ENCODE measurements at regions not wholly inside any gene's neighbourhood (a gene's known extent, or its start where the extent isn't known, plus 50 kb on each side); places are given as distances from the start of the nearest gene placed in this dataset.

GRCh38 chr1:219316066-219316465 lies 142.4 kb downstream of the LYPLAL1 start:
- Histone ChIP-seq H3K27ac (ENCODE audit: low read length) (no peak overlapping the region), H2AFZ (ENCODE audit: low read length) (no peak overlapping the region), H3K4me1 (ENCODE audit: insufficient read depth, low read length) (peaks cover 19% of the 10 kb centered on the region), H3K36me3 (ENCODE audit: low read depth, low read length) (peaks cover 7% of the 10 kb centered on the region; the same call in 1 of the 2 replicates), H3K9me3 (ENCODE audit: low read length) (peaks cover 12% of the 10 kb centered on the region), H4K20me1 (ENCODE audit: low read length) (no peaks in the 10 kb centered on the region), H3K4me3 (ENCODE audit: low read length) (no peak overlapping the region), H3K79me2 (ENCODE audit: low read length) (no peaks in the 10 kb centered on the region), H3F3A (ENCODE audit: low read length, unreplicated experiment) (no peaks in the 10 kb centered on the region), H3K27me3 (ENCODE audit: low read length) (no peaks in the 10 kb centered on the region), H3K9me2 (replicated peaks; ENCODE audit: low read length) (no peaks in the 10 kb centered on the region), H3K4me2 (ENCODE audit: low read length) (no peak overlapping the region), H3K9ac (ENCODE audit: low read length) (no peak overlapping the region)
- ChIA-PET POLR2A (ENCODE audit: unreplicated experiment) (no interaction called here), CTCF (no interaction called here)
- DNase-seq (no peak), ATAC-seq (no peak)
- intact Hi-C loops (cut with micrococcal nuclease): loop anchor here (5.0 to 10.0 kb wide), 4 partner anchors 224 to 969 kb away; partner anchors contain the start of gene TGFB2
- BruUV-seq (replicated peaks): no TSS peak
- no peak for TF ChIP-seq EZH2phosphoT487 (IDR thresholded peaks at IDR 0.05; ENCODE audit: borderline replicate concordance, low read length)
- TF ChIP-seq EZH2 (IDR thresholded peaks at IDR 0.05; ENCODE audit: low read length, unreplicated experiment): no peak
- TF ChIP-seq CTCF (conservative IDR thresholded peaks at IDR 0.05; ENCODE audit: low read depth, low read length): no peak

GRCh38 chr1:219313961-219314360 lies 140.3 kb downstream of the LYPLAL1 start:
- POLR2A ChIA-PET (ENCODE audit: unreplicated experiment): no interaction called here
- H3K36me3 ChIP-seq (ENCODE audit: low read depth, low read length): peaks cover 7% of the 10 kb centered on the region; the same call in 1 of the 2 replicates
- no peak overlapping the region for H3K9ac ChIP-seq (ENCODE audit: low read length)
- peaks cover 27% of the 10 kb centered on the region for H3K4me1 ChIP-seq (ENCODE audit: insufficient read depth, low read length)
- no peaks in the 10 kb centered on the region for H3K9me2 ChIP-seq (replicated peaks; ENCODE audit: low read length)
- CTCF ChIA-PET: no interaction called here
- no peak overlapping the region for H3K4me3 ChIP-seq (ENCODE audit: low read length)
- H3K79me2 ChIP-seq (ENCODE audit: low read length): no peaks in the 10 kb centered on the region
- BruUV-seq (replicated peaks): no TSS peak
- no peak overlapping the region for H3K4me2 ChIP-seq (ENCODE audit: low read length)
- no peaks in the 10 kb centered on the region for H3K27me3 ChIP-seq (ENCODE audit: low read length)
- H4K20me1 ChIP-seq (ENCODE audit: low read length): no peaks in the 10 kb centered on the region
- ATAC-seq: no peak
- intact Hi-C loops (cut with micrococcal nuclease): loop anchor here (1.0 to 10.0 kb wide), 4 partner anchors 10 to 249 kb away; no protein-coding TSS in a partner anchor
- peak overlapping the region; percentile 59 for H3K27ac ChIP-seq (ENCODE audit: low read length)
- no peak for DNase-seq
- H3K9me3 ChIP-seq (ENCODE audit: low read length): peaks cover 12% of the 10 kb centered on the region
- no peak overlapping the region for H2AFZ ChIP-seq (ENCODE audit: low read length)
- H3F3A ChIP-seq (ENCODE audit: low read length, unreplicated experiment): no peaks in the 10 kb centered on the region
- TF ChIP-seq EZH2phosphoT487 (IDR thresholded peaks at IDR 0.05; ENCODE audit: borderline replicate concordance, low read length): no peak
- no peak for TF ChIP-seq CTCF (conservative IDR thresholded peaks at IDR 0.05; ENCODE audit: low read depth, low read length)
- TF ChIP-seq EZH2 (IDR thresholded peaks at IDR 0.05; ENCODE audit: low read length, unreplicated experiment): no peak

GRCh38 chr1:219312967-219313366 lies 139.3 kb downstream of the LYPLAL1 start:
- peak overlapping the region; percentile 9; the same call in 1 of the 2 replicates for H3K9ac ChIP-seq (ENCODE audit: low read length)
- H3K9me3 ChIP-seq (ENCODE audit: low read length): peaks cover 12% of the 10 kb centered on the region
- peaks cover 27% of the 10 kb centered on the region for H3K4me1 ChIP-seq (ENCODE audit: insufficient read depth, low read length)
- peak; percentile 96 for DNase-seq
- H3K27me3 ChIP-seq (ENCODE audit: low read length): no peaks in the 10 kb centered on the region
- H3K79me2 ChIP-seq (ENCODE audit: low read length): no peaks in the 10 kb centered on the region
- peak overlapping the region; percentile 59 for H3K27ac ChIP-seq (ENCODE audit: low read length)
- intact Hi-C loops (cut with micrococcal nuclease): loop anchor here (1.0 to 10.0 kb wide), 4 partner anchors 11 to 248 kb away; no protein-coding TSS in a partner anchor
- peak overlapping the region; percentile 22 for H3K4me2 ChIP-seq (ENCODE audit: low read length)
- TF ChIP-seq CTCF (conservative IDR thresholded peaks at IDR 0.05; ENCODE audit: low read depth, low read length) (no peak), EZH2 (IDR thresholded peaks at IDR 0.05; ENCODE audit: low read length, unreplicated experiment) (no peak), EZH2phosphoT487 (IDR thresholded peaks at IDR 0.05; ENCODE audit: borderline replicate concordance, low read length) (no peak)
- no peaks in the 10 kb centered on the region for H3K9me2 ChIP-seq (replicated peaks; ENCODE audit: low read length)
- no TSS peak for BruUV-seq (replicated peaks)
- POLR2A ChIA-PET (ENCODE audit: unreplicated experiment): interaction anchor here (0.6 kb wide), 1 partner anchor 53 kb away, joined by 7 read pairs; no protein-coding TSS in a partner anchor
- no peak overlapping the region for H2AFZ ChIP-seq (ENCODE audit: low read length)
- peak; percentile 98 for ATAC-seq
- CTCF ChIA-PET: no interaction called here
- H4K20me1 ChIP-seq (ENCODE audit: low read length): no peaks in the 10 kb centered on the region
- H3K36me3 ChIP-seq (ENCODE audit: low read depth, low read length): peaks cover 7% of the 10 kb centered on the region; the same call in 1 of the 2 replicates
- no peaks in the 10 kb centered on the region for H3F3A ChIP-seq (ENCODE audit: low read length, unreplicated experiment)
- H3K4me3 ChIP-seq (ENCODE audit: low read length): no peak overlapping the region

Data from PC-3 (cell line).